ENCODE measurements at regions not wholly inside any gene's neighbourhood (a gene's known extent, or its start where the extent isn't known, plus 50 kb on each side); places are given as distances from the start of the nearest gene placed in this dataset.

- Histone ChIP-seq H3K27ac (ENCODE audit: low read depth, low read length) (no peak overlapping the region), H3K36me3 (ENCODE audit: control insufficient read depth, insufficient read depth, low read length) (no peaks in the 10 kb centered on the region), H3K27me3 (ENCODE audit: control insufficient read depth, insufficient read depth, low read length) (no peaks in the 10 kb centered on the region), H3K4me3 (ENCODE audit: low read depth, low read length) (no peak overlapping the region), H3K9ac (ENCODE audit: low read length) (no peak overlapping the region), H3K4me1 (ENCODE audit: control insufficient read depth, insufficient read depth, low read length) (peaks cover 6% of the 10 kb centered on the region), H3K9me3 (ENCODE audit: control insufficient read depth, insufficient read depth, low read depth, low read length) (no peaks in the 10 kb centered on the region)
These were observed 165.0 kb upstream of the GLRA1 start for GRCh38 chr5:152089644-152090043.

GRCh38 chr5:152086668-152087067 is 162.0 kb upstream of the GLRA1 start:
- H3K27me3 ChIP-seq (ENCODE audit: control insufficient read depth, insufficient read depth, low read length), result no peaks in the 10 kb centered on the region

GRCh38 chr5:152084476-152084875 is 159.8 kb upstream of the GLRA1 start:
- Histone ChIP-seq H3K27ac (ENCODE audit: low read depth, low read length) (no peak overlapping the region), H3K4me3 (ENCODE audit: low read depth, low read length) (no peak overlapping the region), H3K4me1 (ENCODE audit: control insufficient read depth, insufficient read depth, low read length) (no peaks in the 10 kb centered on the region), H3K27me3 (ENCODE audit: control insufficient read depth, insufficient read depth, low read length) (no peaks in the 10 kb centered on the region), H3K9ac (ENCODE audit: low read length) (no peak overlapping the region), H3K9me3 (ENCODE audit: control insufficient read depth, insufficient read depth, low read depth, low read length) (no peaks in the 10 kb centered on the region), H3K36me3 (ENCODE audit: control insufficient read depth, insufficient read depth, low read length) (no peaks in the 10 kb centered on the region)

More at GRCh38 chr5:152086668-152087067, 162.0 kb upstream of the GLRA1 start:
- H3K9me3 ChIP-seq (ENCODE audit: control insufficient read depth, insufficient read depth, low read depth, low read length), result no peaks in the 10 kb centered on the region
- no peak overlapping the region for H3K9ac ChIP-seq (ENCODE audit: low read length)
- H3K4me3 ChIP-seq (ENCODE audit: low read depth, low read length), result no peak overlapping the region
- no peaks in the 10 kb centered on the region for H3K36me3 ChIP-seq (ENCODE audit: control insufficient read depth, insufficient read depth, low read length)
- H3K4me1 ChIP-seq (ENCODE audit: control insufficient read depth, insufficient read depth, low read length), result no peaks in the 10 kb centered on the region
- no peak overlapping the region for H3K27ac ChIP-seq (ENCODE audit: low read depth, low read length)

GRCh38 chr5:152083231-152083630 is 158.6 kb upstream of the GLRA1 start:
- Histone ChIP-seq H3K27me3 (ENCODE audit: control insufficient read depth, insufficient read depth, low read length) (no peaks in the 10 kb centered on the region), H3K36me3 (ENCODE audit: control insufficient read depth, insufficient read depth, low read length) (no peaks in the 10 kb centered on the region), H3K4me1 (ENCODE audit: control insufficient read depth, insufficient read depth, low read length) (no peaks in the 10 kb centered on the region), H3K27ac (ENCODE audit: low read depth, low read length) (no peak overlapping the region), H3K4me3 (ENCODE audit: low read depth, low read length) (no peak overlapping the region), H3K9me3 (ENCODE audit: control insufficient read depth, insufficient read depth, low read depth, low read length) (no peaks in the 10 kb centered on the region), H3K9ac (ENCODE audit: low read length) (no peak overlapping the region)

- Histone ChIP-seq H3K27ac (ENCODE audit: low read depth, low read length) (no peak overlapping the region), H3K9me3 (ENCODE audit: control insufficient read depth, insufficient read depth, low read depth, low read length) (no peaks in the 10 kb centered on the region), H3K36me3 (ENCODE audit: control insufficient read depth, insufficient read depth, low read length) (no peaks in the 10 kb centered on the region), H3K9ac (ENCODE audit: low read length) (no peak overlapping the region), H3K27me3 (ENCODE audit: control insufficient read depth, insufficient read depth, low read length) (no peaks in the 10 kb centered on the region), H3K4me1 (ENCODE audit: control insufficient read depth, insufficient read depth, low read length) (no peaks in the 10 kb centered on the region; the same call in 1 of the 2 replicates), H3K4me3 (ENCODE audit: low read depth, low read length) (no peak overlapping the region)
These were observed 147.4 kb upstream of the GLRA1 start for GRCh38 chr5:152072091-152072490.

GRCh38 chr5:152070591-152070990 is 145.9 kb upstream of the GLRA1 start:
- H3K9ac ChIP-seq (ENCODE audit: low read length), result no peak overlapping the region
- no peak overlapping the region for H3K4me3 ChIP-seq (ENCODE audit: low read depth, low read length)
- H3K9me3 ChIP-seq (ENCODE audit: control insufficient read depth, insufficient read depth, low read depth, low read length), result no peaks in the 10 kb centered on the region
- H3K27me3 ChIP-seq (ENCODE audit: control insufficient read depth, insufficient read depth, low read length), result no peaks in the 10 kb centered on the region
- H3K36me3 ChIP-seq (ENCODE audit: control insufficient read depth, insufficient read depth, low read length), result no peaks in the 10 kb centered on the region
- H3K4me1 ChIP-seq (ENCODE audit: control insufficient read depth, insufficient read depth, low read length), result peaks cover 6% of the 10 kb centered on the region; the same call in 1 of the 2 replicates
- no peak overlapping the region for H3K27ac ChIP-seq (ENCODE audit: low read depth, low read length)

- Histone ChIP-seq H3K9me3 (ENCODE audit: control insufficient read depth, insufficient read depth, low read depth, low read length) (no peaks in the 10 kb centered on the region), H3K36me3 (ENCODE audit: control insufficient read depth, insufficient read depth, low read length) (no peaks in the 10 kb centered on the region), H3K4me3 (ENCODE audit: low read depth, low read length) (no peak overlapping the region), H3K9ac (ENCODE audit: low read length) (no peak overlapping the region), H3K27ac (ENCODE audit: low read depth, low read length) (no peak overlapping the region), H3K4me1 (ENCODE audit: control insufficient read depth, insufficient read depth, low read length) (peaks cover 6% of the 10 kb centered on the region; the same call in 1 of the 2 replicates), H3K27me3 (ENCODE audit: control insufficient read depth, insufficient read depth, low read length) (no peaks in the 10 kb centered on the region)
These were observed 142.1 kb upstream of the GLRA1 start for GRCh38 chr5:152066784-152067183.

- Histone ChIP-seq H3K27me3 (ENCODE audit: control insufficient read depth, insufficient read depth, low read length) (no peaks in the 10 kb centered on the region), H3K9ac (ENCODE audit: low read length) (no peak overlapping the region), H3K27ac (ENCODE audit: low read depth, low read length) (no peak overlapping the region), H3K36me3 (ENCODE audit: control insufficient read depth, insufficient read depth, low read length) (no peaks in the 10 kb centered on the region), H3K4me1 (ENCODE audit: control insufficient read depth, insufficient read depth, low read length) (peaks cover 6% of the 10 kb centered on the region; the same call in 1 of the 2 replicates), H3K4me3 (ENCODE audit: low read depth, low read length) (no peak overlapping the region), H3K9me3 (ENCODE audit: control insufficient read depth, insufficient read depth, low read depth, low read length) (no peaks in the 10 kb centered on the region)
These were observed 138.4 kb upstream of the GLRA1 start for GRCh38 chr5:152063004-152063403.

GRCh38 chr5:152061095-152061494 is 136.4 kb upstream of the GLRA1 start:
- Histone ChIP-seq H3K36me3 (ENCODE audit: control insufficient read depth, insufficient read depth, low read length) (no peaks in the 10 kb centered on the region), H3K9me3 (ENCODE audit: control insufficient read depth, insufficient read depth, low read depth, low read length) (no peaks in the 10 kb centered on the region), H3K27ac (ENCODE audit: low read depth, low read length) (no peak overlapping the region), H3K4me1 (ENCODE audit: control insufficient read depth, insufficient read depth, low read length) (no peaks in the 10 kb centered on the region), H3K9ac (ENCODE audit: low read length) (no peak overlapping the region), H3K4me3 (ENCODE audit: low read depth, low read length) (no peak overlapping the region), H3K27me3 (ENCODE audit: control insufficient read depth, insufficient read depth, low read length) (no peaks in the 10 kb centered on the region)

- Histone ChIP-seq H3K4me1 (ENCODE audit: control insufficient read depth, insufficient read depth, low read length) (no peaks in the 10 kb centered on the region), H3K4me3 (ENCODE audit: low read depth, low read length) (no peak overlapping the region), H3K36me3 (ENCODE audit: control insufficient read depth, insufficient read depth, low read length) (no peaks in the 10 kb centered on the region), H3K27ac (ENCODE audit: low read depth, low read length) (no peak overlapping the region), H3K9me3 (ENCODE audit: control insufficient read depth, insufficient read depth, low read depth, low read length) (no peaks in the 10 kb centered on the region), H3K9ac (ENCODE audit: low read length) (no peak overlapping the region), H3K27me3 (ENCODE audit: control insufficient read depth, insufficient read depth, low read length) (no peaks in the 10 kb centered on the region)
These were observed 133.6 kb upstream of the GLRA1 start for GRCh38 chr5:152058267-152058666.

- no peaks in the 10 kb centered on the region for H3K36me3 ChIP-seq (ENCODE audit: control insufficient read depth, insufficient read depth, low read length)
- H3K27ac ChIP-seq (ENCODE audit: low read depth, low read length), result no peak overlapping the region
- no peaks in the 10 kb centered on the region for H3K27me3 ChIP-seq (ENCODE audit: control insufficient read depth, insufficient read depth, low read length)
- peaks cover 9% of the 10 kb centered on the region for H3K4me1 ChIP-seq (ENCODE audit: control insufficient read depth, insufficient read depth, low read length)
- no peak overlapping the region for H3K9ac ChIP-seq (ENCODE audit: low read length)
- no peak overlapping the region for H3K4me3 ChIP-seq (ENCODE audit: low read depth, low read length)
- no peaks in the 10 kb centered on the region for H3K9me3 ChIP-seq (ENCODE audit: control insufficient read depth, insufficient read depth, low read depth, low read length)
These were observed 132.3 kb upstream of the GLRA1 start for GRCh38 chr5:152056931-152057330.

GRCh38 chr5:152052470-152052869 is 127.8 kb upstream of the GLRA1 start:
- peaks cover 13% of the 10 kb centered on the region for H3K4me1 ChIP-seq (ENCODE audit: control insufficient read depth, insufficient read depth, low read length)
- H3K4me3 ChIP-seq (ENCODE audit: low read depth, low read length), result peak overlapping the region; percentile 18; the same call in 1 of the 2 replicates
- H3K27me3 ChIP-seq (ENCODE audit: control insufficient read depth, insufficient read depth, low read length), result no peaks in the 10 kb centered on the region
- H3K9ac ChIP-seq (ENCODE audit: low read length), result no peak overlapping the region
- H3K27ac ChIP-seq (ENCODE audit: low read depth, low read length), result no peak overlapping the region
- no peaks in the 10 kb centered on the region for H3K36me3 ChIP-seq (ENCODE audit: control insufficient read depth, insufficient read depth, low read length)
- peaks cover 4% of the 10 kb centered on the region for H3K9me3 ChIP-seq (ENCODE audit: control insufficient read depth, insufficient read depth, low read depth, low read length)
